ENCODE measurements at regions not wholly inside any gene's neighbourhood (a gene's known extent, or its start where the extent isn't known, plus 50 kb on each side); places are given as distances from the start of the nearest gene placed in this dataset.

DNA sequence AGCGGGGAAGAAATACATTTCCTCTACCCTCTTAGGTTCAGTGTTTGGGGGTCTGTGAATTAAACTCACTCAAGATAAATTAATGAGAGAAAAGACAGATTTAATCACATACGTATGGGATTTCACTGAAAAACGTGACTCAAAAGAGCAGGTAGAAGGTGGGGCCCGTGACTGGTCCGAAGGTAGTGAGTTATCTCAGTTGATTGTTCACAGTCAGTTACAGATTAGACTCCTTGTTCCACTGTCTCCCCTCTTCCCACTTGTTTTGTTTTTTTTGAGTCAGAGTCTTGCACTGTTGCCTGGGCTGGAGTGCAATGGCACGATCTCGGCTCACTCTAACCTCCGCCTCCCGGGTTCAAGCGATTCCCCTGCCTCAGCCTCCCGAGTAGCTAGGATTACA is 301.2 kb downstream of the SEC14L1 start:
- Histone ChIP-seq H3K4me3 (ENCODE audit: extremely low read depth in 1 of 4, insufficient read depth in 2 of 4, low read depth in 3 of 4, low read length in 4 of 4) (no peak overlapping the region), H3K79me1 (ENCODE audit: low read depth, low read length) (peaks cover 13% of the 10 kb centered on the region), H3K9me3 (ENCODE audit: insufficient read depth in 2 of 2, low read depth in 1 of 2, low read length in 1 of 2) (no peaks in the 10 kb centered on the region), H3K4me2 (ENCODE audit: insufficient read depth in 1 of 2, low read depth in 2 of 2, low read length in 2 of 2) (no peak overlapping the region), H2BK20ac (ENCODE audit: low read length) (no peak overlapping the region), H3K14ac (ENCODE audit: insufficient read length) (no peak overlapping the region), H3K27ac (ENCODE audit: low read depth, low read length) (no peak overlapping the region), H3K18ac (ENCODE audit: extremely low read depth, low read length) (no peak overlapping the region), H4K5ac (ENCODE audit: insufficient read length, low read depth, low read length) (no peak overlapping the region), H4K8ac (ENCODE audit: extremely low read depth, insufficient read depth, low read length) (no peak overlapping the region), H3K23me2 (ENCODE audit: low read depth, low read length) (peaks cover 3% of the 10 kb centered on the region; the same call in 1 of the 2 replicates), H3K27me3 (replicated peaks in 1 of 4; ENCODE audit: control insufficient read depth in 3 of 4, extremely low read depth in 1 of 4, insufficient read depth in 3 of 4, low read length in 3 of 4) (no peaks in the 10 kb centered on the region), H4K20me1 (replicated peaks in 1 of 2; ENCODE audit: control insufficient read depth in 1 of 2, insufficient read depth in 2 of 2, low read length in 2 of 2) (peaks cover 3 to 14% of the 10 kb centered on the region in 2 experiments), H2BK5ac (ENCODE audit: low read depth, low read length) (no peak overlapping the region), H3K4ac (replicated peaks; ENCODE audit: insufficient read length, low read depth, low read length) (no peak overlapping the region), H2AFZ (ENCODE audit: low read length) (no peak overlapping the region), H3K23ac (ENCODE audit: insufficient read length) (no peak overlapping the region), H3K56ac (replicated peaks; ENCODE audit: insufficient read length, low read depth, low read length) (no peak overlapping the region), H3K36me3 (ENCODE audit: control insufficient read depth in 2 of 4, insufficient read depth in 4 of 4, low read length in 3 of 4) (no peaks in the 10 kb centered on the region), H3K4me1 (replicated peaks in 1 of 4; ENCODE audit: control insufficient read depth in 3 of 4, insufficient read depth in 4 of 4, low read length in 3 of 4) (peaks cover 0 to 11% (median 3%) of the 10 kb centered on the region in 4 experiments; a peak in 4 of 7 replicates), H3K79me2 (ENCODE audit: control insufficient read depth in 1 of 2, insufficient read depth in 2 of 2, low read length in 2 of 2) (peaks cover 0 to 56% of the 10 kb centered on the region in 2 experiments; a peak in 3 of 4 replicates), H4K91ac (replicated peaks; ENCODE audit: insufficient read length, low read length) (no peak overlapping the region), H2BK12ac (ENCODE audit: low read depth, low read length) (no peak overlapping the region), H2BK120ac (replicated peaks; ENCODE audit: low read depth, low read length) (no peak overlapping the region), H2BK15ac (ENCODE audit: low read length) (no peak overlapping the region), H2AK5ac (ENCODE audit: low read depth, low read length) (no peak overlapping the region), H3K9ac (replicated peaks in 1 of 4; ENCODE audit: extremely low read depth in 1 of 4, low read depth in 3 of 4, low read length in 3 of 4) (no peak overlapping the region)
- ChIA-PET POLR2A (ENCODE audit: partially characterized antibody) (interaction anchor here (0.7 kb wide), 1 partner anchor 11 kb away, joined by 3 read pairs; no protein-coding TSS in a partner anchor), CTCF (ENCODE audit: partially characterized antibody) (interaction anchor here (1.1 to 4.3 kb wide), 4 partner anchors 12 to 53 kb away, joined by 3 to 32 read pairs (median 17); no protein-coding TSS in a partner anchor)
- DNase-seq (ENCODE audit: low read depth in 1 of 2, low spot score in 2 of 2) (no peak), FAIRE-seq (no peak)
- WGBS, 2 experiments (ENCODE audit: extremely low coverage in 1 of 2, insufficient coverage in 1 of 2, insufficient read length in 1 of 2, insufficient replicate concordance in 2 of 2, low coverage in 1 of 2, low lambda C conversion rate in 2 of 2, missing lambda C conversion rate in 1 of 2), result 95% methylated on average over 11 of the region's 11 CpGs; no CpG with 5 or more reads in 1 of the 2 experiments
- no peak for TF ChIP-seq SP4 (IDR thresholded peaks at IDR 0.05; ENCODE audit: low read length)
- TF ChIP-seq, protein P1, sequence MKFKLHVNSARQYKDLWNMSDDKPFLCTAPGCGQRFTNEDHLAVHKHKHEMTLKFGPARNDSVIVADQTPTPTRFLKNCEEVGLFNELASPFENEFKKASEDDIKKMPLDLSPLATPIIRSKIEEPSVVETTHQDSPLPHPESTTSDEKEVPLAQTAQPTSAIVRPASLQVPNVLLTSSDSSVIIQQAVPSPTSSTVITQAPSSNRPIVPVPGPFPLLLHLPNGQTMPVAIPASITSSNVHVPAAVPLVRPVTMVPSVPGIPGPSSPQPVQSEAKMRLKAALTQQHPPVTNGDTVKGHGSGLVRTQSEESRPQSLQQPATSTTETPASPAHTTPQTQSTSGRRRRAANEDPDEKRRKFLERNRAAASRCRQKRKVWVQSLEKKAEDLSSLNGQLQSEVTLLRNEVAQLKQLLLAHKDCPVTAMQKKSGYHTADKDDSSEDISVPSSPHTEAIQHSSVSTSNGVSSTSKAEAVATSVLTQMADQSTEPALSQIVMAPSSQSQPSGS (IDR thresholded peaks at IDR 0.05; ENCODE audit: low read length), result no peak
- no peak for TF ChIP-seq FOSL1 (IDR thresholded peaks at IDR 0.05; ENCODE audit: insufficient read depth, low read depth, low read length)
- TF ChIP-seq, protein P2, sequence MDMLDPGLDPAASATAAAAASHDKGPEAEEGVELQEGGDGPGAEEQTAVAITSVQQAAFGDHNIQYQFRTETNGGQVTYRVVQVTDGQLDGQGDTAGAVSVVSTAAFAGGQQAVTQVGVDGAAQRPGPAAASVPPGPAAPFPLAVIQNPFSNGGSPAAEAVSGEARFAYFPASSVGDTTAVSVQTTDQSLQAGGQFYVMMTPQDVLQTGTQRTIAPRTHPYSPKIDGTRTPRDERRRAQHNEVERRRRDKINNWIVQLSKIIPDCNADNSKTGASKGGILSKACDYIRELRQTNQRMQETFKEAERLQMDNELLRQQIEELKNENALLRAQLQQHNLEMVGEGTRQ (IDR thresholded peaks at IDR 0.05; ENCODE audit: low read length), result no peak
- no peak for TF ChIP-seq TAF1 (IDR thresholded peaks at IDR 0.05; ENCODE audit: low read depth, low read length)
- TF ChIP-seq BCL11A (IDR thresholded peaks at IDR 0.05; ENCODE audit: low read depth in 2 of 2, low read length in 2 of 2), result no peak
- no peak for TF ChIP-seq TCF12 (IDR thresholded peaks at IDR 0.05; ENCODE audit: low read depth, low read length)
- TF ChIP-seq ZNF274 (IDR thresholded peaks at IDR 0.05; ENCODE audit: borderline replicate concordance, extremely low read depth, low read length), result no peak
- no peak for TF ChIP-seq ASH2L (IDR thresholded peaks at IDR 0.05; ENCODE audit: low read length)
